K562 (cell line): ENCODE measurements at regions not wholly inside any gene's neighbourhood (a gene's known extent, or its start where the extent isn't known, plus 50 kb on each side); places are given as distances from the start of the nearest gene placed in this dataset.

Experiments
- ATAC-seq: fragments of 200-7000 bp; cut with Tn5 transposase; 3 replicates; pipeline ENCODE4 v1.9.1; 2020; ENCODE audit warnings: moderate library complexity
- BruUV-seq: library from RNA; stranded (reverse); fragments of 400-500 nt; replicated peaks from 2 replicates; lab custom pipeline; 2021; lab: Mats Ljungman, UMichigan
- CTCF ChIA-PET: fragments of 300-600 bp; formaldehyde crosslinking; extraction: SDS; loops from one replicate; lab custom pipeline; 2021; ENCODE audit warnings: low intra/inter-chr PET ratio; lab: Yijun Ruan, JAX
- POLR2A ChIA-PET: fragments of 300-600, 350-650 bp; sonication (Branson Sonifier 250); formaldehyde crosslinking; extraction: SDS; loops from one replicate; lab custom pipeline; 2021; ENCODE audit warnings: antibody characterized with exemption, inconsistent platforms; lab: Yijun Ruan, JAX
- DNase-seq, 4 experiments: peaks; one replicate each; pipeline versions ENCODE4 v3.0.0 to v3.0.0-alpha.2; 2011 to 2018; ENCODE audit warnings: low spot score in 3 of 4, mixed read lengths in 3 of 4; ENCODE audit errors: extremely low read depth in 1 of 4
- FAIRE-seq: peaks from 2 replicates; lab custom pipeline; 2011; peaks lifted over from hg19 to GRCh38; lab: Jason Lieb, UNC
- H2AFZ ChIP-seq: 2 replicates; pipeline ENCODE4 v1.6.0; 2011; ENCODE audit warnings: low read depth, low read length, control low read depth, inconsistent platforms
- H3K27ac ChIP-seq: fragments of 200-600 bp; 3 replicates; pipeline ENCODE4 v1.8.0; 2011; ENCODE audit warnings: low read depth, mild to moderate bottlenecking, control low read depth, inconsistent platforms, low read length, moderate library complexity, mixed read lengths; ENCODE audit errors: extremely low read depth
- H3K27me3 ChIP-seq, 2 experiments: fragments of 300-600 bp in 1 of 2; 2 replicates in 1 of 2; 3 replicates in 1 of 2; pipeline versions ENCODE4 v1.6.0 to v1.8.0; 2011; ENCODE audit warnings: inconsistent platforms in 2 of 2, low read length in 2 of 2, mild to moderate bottlenecking in 1 of 2, mixed read lengths in 1 of 2, moderate library complexity in 1 of 2; ENCODE audit not compliant: control insufficient read depth in 2 of 2, insufficient read depth in 2 of 2
- H3K36me3 ChIP-seq: fragments of 300-600 bp; 3 replicates; pipeline ENCODE4 v1.8.0; 2011; ENCODE audit warnings: mild to moderate bottlenecking, low read length, inconsistent platforms; ENCODE audit not compliant: control insufficient read depth, insufficient read depth
- H3K4me1 ChIP-seq, 2 experiments: fragments of 200-600 bp in 1 of 2; replicated peaks in 1 of 2; 2 replicates in 1 of 2; 3 replicates in 1 of 2; pipeline versions ENCODE4 v1.5.1 to v1.8.0; 2011; ENCODE audit warnings: inconsistent platforms in 2 of 2, low read length in 2 of 2, mild to moderate bottlenecking in 1 of 2, mixed read lengths in 1 of 2, moderate library complexity in 1 of 2; ENCODE audit not compliant: control insufficient read depth in 2 of 2, insufficient read depth in 2 of 2
- H3K4me2 ChIP-seq: 2 replicates; pipeline ENCODE4 v1.6.1; 2011; ENCODE audit warnings: low read length, control low read depth, inconsistent platforms, mixed read lengths; ENCODE audit not compliant: insufficient read depth
- H3K4me3 ChIP-seq: fragments of 200-600 bp; sonication (generic), shearing (Covaris generic); 2 replicates; pipeline ENCODE4 v1.5.1; 2016; ENCODE audit warnings: control low read depth, inconsistent platforms
- H3K79me2 ChIP-seq: fragments of 200-600 bp; 3 replicates; pipeline ENCODE4 v1.8.0; 2011; ENCODE audit warnings: low read length, inconsistent platforms; ENCODE audit not compliant: control insufficient read depth, insufficient read depth
- H3K9ac ChIP-seq, 2 experiments: 2 replicates each; pipeline versions ENCODE4 v1.6.0 to v1.6.1; 2011; ENCODE audit warnings: low read depth in 2 of 2, low read length in 2 of 2, control low read depth in 1 of 2, inconsistent platforms in 1 of 2, mild to moderate bottlenecking in 1 of 2, mixed read lengths in 1 of 2; ENCODE audit not compliant: insufficient read depth in 1 of 2
- H3K9me1 ChIP-seq: one replicate; pipeline ENCODE4 v1.6.0; 2011; ENCODE audit warnings: inconsistent platforms, mild to moderate bottlenecking, low read length, moderate library complexity; ENCODE audit not compliant: control insufficient read depth, insufficient read depth
- H3K9me3 ChIP-seq: replicated peaks from 2 replicates; pipeline ENCODE4 v1.5.1; 2011; ENCODE audit warnings: low read depth, low read length, inconsistent platforms; ENCODE audit not compliant: control insufficient read depth, insufficient read depth
- H4K20me1 ChIP-seq: replicated peaks from 2 replicates; pipeline ENCODE4 v1.6.1; 2011; ENCODE audit warnings: low read length, inconsistent platforms, mixed read lengths; ENCODE audit not compliant: control insufficient read depth, insufficient read depth
- ATF1 ChIP-seq, 2 experiments: fragments of 450-650 bp in 1 of 2; IDR thresholded peaks; 2 replicates each; pipeline ENCODE4 v1.6.1; 2016; ENCODE audit warnings: missing compliant biosample characterization in 1 of 2, missing genetic modification characterization in 1 of 2
- FOXJ2 ChIP-seq: fragments of 200-800 bp; sonication (Bioruptor generic); IDR thresholded peaks from 2 replicates; pipeline ENCODE4 v1.6.1; 2016; ENCODE audit warnings: missing genetic modification characterization, missing compliant biosample characterization
- HLTF ChIP-seq: fragments of 450-650 bp; IDR thresholded peaks from 2 replicates; pipeline ENCODE4 v1.6.1; 2016
- KAT2B ChIP-seq: IDR thresholded peaks from one replicate; pipeline ENCODE4 v1.6.1; 2012; ENCODE audit warnings: low read depth, mild to moderate bottlenecking, control low read depth, inconsistent platforms, low read length, moderate library complexity
- NFE2L1 ChIP-seq: fragments of 450-650 bp; IDR thresholded peaks from 2 replicates; pipeline ENCODE4 v1.6.1; 2016; ENCODE audit warnings: missing genetic modification characterization, low read depth, mild to moderate bottlenecking, missing compliant biosample characterization, moderate library complexity, borderline replicate concordance
- NR2C2 ChIP-seq, 2 experiments: fragments of 200-800 bp in 1 of 2; sonication (Bioruptor generic) in 1 of 2; sonication (generic) in 1 of 2; formaldehyde crosslinking in 1 of 2; IDR thresholded peaks; 2 replicates each; pipeline versions ENCODE4 v1.6.1 to v1.8.0; 2016 to 2022; ENCODE audit warnings: mild to moderate bottlenecking in 1 of 2, missing compliant biosample characterization in 1 of 2, missing genetic modification characterization in 1 of 2, missing genetic modification reagents in 1 of 2
- PHF21A ChIP-seq: fragments of 450-650 bp; IDR thresholded peaks from 2 replicates; pipeline ENCODE4 v1.6.1; 2017; ENCODE audit warnings: low read depth, borderline replicate concordance
- YY1 ChIP-seq, 3 experiments: IDR thresholded peaks; 2 replicates each; pipeline ENCODE4 v1.6.1; 2011; ENCODE audit warnings: low read length in 2 of 3, mild to moderate bottlenecking in 2 of 3, moderate library complexity in 2 of 3, borderline replicate concordance in 1 of 3, control low read depth in 1 of 3, low read depth in 1 of 3; ENCODE audit not compliant: insufficient read depth in 3 of 3, insufficient replicate concordance in 2 of 3, control insufficient read depth in 1 of 3, insufficient read length in 1 of 3; ENCODE audit errors: extremely low read depth in 1 of 3
- ZBTB8A ChIP-seq: fragments of 450-650 bp; IDR thresholded peaks from 2 replicates; pipeline ENCODE4 v1.6.1; 2018; ENCODE audit warnings: mild to moderate bottlenecking, moderate library complexity; ENCODE audit not compliant: partially characterized antibody
- ZNF175 ChIP-seq: fragments of 200-800 bp; sonication (Bioruptor generic); IDR thresholded peaks from 2 replicates; pipeline ENCODE4 v1.6.1; 2016; ENCODE audit warnings: low read depth, mild to moderate bottlenecking, missing genetic modification characterization, missing compliant biosample characterization
- ZNF408 ChIP-seq: fragments of 250-450 bp; sonication (Bioruptor Pico); IDR thresholded peaks from 2 replicates; pipeline ENCODE4 v1.4.0; 2020; ENCODE audit warnings: low read depth, mild to moderate bottlenecking, moderate library complexity
- ZNF431 ChIP-seq: sonication (generic); formaldehyde crosslinking; IDR thresholded peaks from 2 replicates; pipeline ENCODE4 v1.8.0; 2022; ENCODE audit warnings: mild to moderate bottlenecking, missing genetic modification reagents
- ZNF444 ChIP-seq: fragments of 250-450 bp; sonication (Bioruptor Pico); IDR thresholded peaks from 2 replicates; pipeline ENCODE4 v1.4.0; 2020; ENCODE audit warnings: mild to moderate bottlenecking, moderate library complexity
- ZNF586 ChIP-seq: fragments of 450-650 bp; formaldehyde crosslinking; conservative IDR thresholded peaks from 2 replicates; pipeline ENCODE4 v1.4.0; 2020; ENCODE audit warnings: mild to moderate bottlenecking, moderate library complexity
- WGBS: fragments of 100-300 bp; shearing (Covaris generic); methylation state at CpG from one replicate; pipeline ENCODE4 v1.1.6; 2016; ENCODE audit warnings: low coverage, mixed read lengths; ENCODE audit not compliant: insufficient coverage; ENCODE audit errors: missing lambda C conversion rate; 5-methylcytosine and 5-hydroxymethylcytosine counted together
- in situ Hi-C: fragments of 300-500 bp; cut with MboI; formaldehyde crosslinking; loops from 4 replicates; pipeline ENCODE4 v1.15.0; 2018; ENCODE audit warnings: inconsistent platforms, mixed read lengths
- intact Hi-C: fragments of 100-400 bp; cut with micrococcal nuclease; formaldehyde crosslinking; loops from 2 replicates; pipeline ENCODE4 v1.14.2; 2022
- TF ChIP-seq, protein P1 (sequence below), 2 experiments: fragments of 450-650 bp in 1 of 2; sonication (generic) in 1 of 2; formaldehyde crosslinking in 1 of 2; IDR thresholded peaks in 1 of 2; conservative IDR thresholded peaks in 1 of 2; 2 replicates each; pipeline versions ENCODE4 v1.6.1 to v1.8.1; 2016 to 2023; ENCODE audit warnings: mild to moderate bottlenecking in 2 of 2, moderate library complexity in 2 of 2, inconsistent platforms in 1 of 2, missing genetic modification reagents in 1 of 2
- TF ChIP-seq, protein P2 (sequence below): fragments of 250-450 bp; sonication (Bioruptor Pico); IDR thresholded peaks from 2 replicates; pipeline ENCODE4 v1.5.0; 2020; ENCODE audit warnings: mild to moderate bottlenecking, borderline replicate concordance
- TF ChIP-seq, protein P3 (sequence below): fragments of 450-650 bp; IDR thresholded peaks from 2 replicates; pipeline ENCODE4 v1.6.1; 2016; ENCODE audit warnings: mild to moderate bottlenecking

DNA sequence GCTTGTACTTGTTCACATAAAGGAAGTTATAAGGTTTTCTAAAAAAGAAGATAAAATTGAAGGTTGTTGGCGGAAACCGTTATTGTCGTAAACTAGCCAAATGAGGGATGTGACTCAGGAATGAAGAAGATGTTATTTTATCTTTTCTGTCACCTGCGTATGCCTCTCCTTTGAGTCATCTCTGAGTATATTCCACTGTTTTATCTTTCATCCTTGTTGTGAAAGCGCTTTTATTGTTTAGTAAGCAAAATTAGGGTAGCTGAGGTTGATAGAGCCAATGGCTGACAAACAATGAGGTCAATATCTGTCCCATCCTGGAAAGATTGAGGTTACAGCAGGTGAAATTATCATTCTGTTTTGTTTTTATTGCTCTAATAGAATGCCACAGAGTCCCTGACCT, 105.0 kb downstream of the TUSC1 start:
- DNase-seq, result no peak
- Histone ChIP-seq H3K36me3 (no peaks in the 10 kb centered on the region), H3K79me2 (no peaks in the 10 kb centered on the region), H3K9me3 (no peaks in the 10 kb centered on the region), H2AFZ (no peak overlapping the region), H3K4me3 (no peak overlapping the region), H3K27me3 (no peaks in the 10 kb centered on the region), H3K9me1 (no peaks in the 10 kb centered on the region), H3K27ac (no peak overlapping the region), H3K9ac (no peak overlapping the region), H4K20me1 (no peaks in the 10 kb centered on the region), H3K4me1 (no peaks in the 10 kb centered on the region), H3K4me2 (no peak overlapping the region)
- POLR2A ChIA-PET, result no interaction called here
- no TSS peak for BruUV-seq
- ATAC-seq, result no peak
- no peak for FAIRE-seq
- CTCF ChIA-PET, result no interaction called here
- no CpG with 5 or more reads among the region's 5 CpGs for WGBS
- intact Hi-C loops, result no loop called here
- in situ Hi-C loops, result no loop called here
- TF ChIP-seq, protein P1, sequence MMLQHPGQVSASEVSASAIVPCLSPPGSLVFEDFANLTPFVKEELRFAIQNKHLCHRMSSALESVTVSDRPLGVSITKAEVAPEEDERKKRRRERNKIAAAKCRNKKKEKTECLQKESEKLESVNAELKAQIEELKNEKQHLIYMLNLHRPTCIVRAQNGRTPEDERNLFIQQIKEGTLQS (IDR thresholded peaks at IDR 0.05), result no peak
- TF ChIP-seq, protein P1 (CRISPR knock-in tag; conservative IDR thresholded peaks at IDR 0.05), result no peak
- TF ChIP-seq, protein P2, sequence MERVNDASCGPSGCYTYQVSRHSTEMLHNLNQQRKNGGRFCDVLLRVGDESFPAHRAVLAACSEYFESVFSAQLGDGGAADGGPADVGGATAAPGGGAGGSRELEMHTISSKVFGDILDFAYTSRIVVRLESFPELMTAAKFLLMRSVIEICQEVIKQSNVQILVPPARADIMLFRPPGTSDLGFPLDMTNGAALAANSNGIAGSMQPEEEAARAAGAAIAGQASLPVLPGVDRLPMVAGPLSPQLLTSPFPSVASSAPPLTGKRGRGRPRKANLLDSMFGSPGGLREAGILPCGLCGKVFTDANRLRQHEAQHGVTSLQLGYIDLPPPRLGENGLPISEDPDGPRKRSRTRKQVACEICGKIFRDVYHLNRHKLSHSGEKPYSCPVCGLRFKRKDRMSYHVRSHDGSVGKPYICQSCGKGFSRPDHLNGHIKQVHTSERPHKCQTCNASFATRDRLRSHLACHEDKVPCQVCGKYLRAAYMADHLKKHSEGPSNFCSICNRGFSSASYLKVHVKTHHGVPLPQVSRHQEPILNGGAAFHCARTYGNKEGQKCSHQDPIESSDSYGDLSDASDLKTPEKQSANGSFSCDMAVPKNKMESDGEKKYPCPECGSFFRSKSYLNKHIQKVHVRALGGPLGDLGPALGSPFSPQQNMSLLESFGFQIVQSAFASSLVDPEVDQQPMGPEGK (CRISPR knock-in tag), result no peak
- TF ChIP-seq FOXJ2 (tag) (no peak), NR2C2 (CRISPR knock-in tag; IDR thresholded peaks at IDR 0.05) (no peak), NR2C2 (tag; IDR thresholded peaks at IDR 0.05) (no peak), ZNF175 (CRISPR knock-in tag) (no peak), ZBTB8A (no peak), PHF21A (no peak), ZNF586 (CRISPR knock-in tag) (no peak), ZNF444 (no peak), ZNF431 (CRISPR knock-in tag) (no peak), ZNF408 (no peak), HLTF (no peak), NFE2L1 (tag) (no peak), KAT2B (no peak), ATF1 (CRISPR knock-in tag; IDR thresholded peaks at IDR 0.05) (no peak), ATF1 (tag; IDR thresholded peaks at IDR 0.05) (no peak), YY1 (IDR thresholded peaks at IDR 0.05; ENCODE audit: borderline replicate concordance in 1 of 3, control insufficient read depth in 1 of 3, extremely low read depth in 1 of 3, insufficient read depth in 3 of 3, insufficient read length in 1 of 3, insufficient replicate concordance in 2 of 3, low read depth in 1 of 3, low read length in 2 of 3) (no peak)
- TF ChIP-seq, protein P3, sequence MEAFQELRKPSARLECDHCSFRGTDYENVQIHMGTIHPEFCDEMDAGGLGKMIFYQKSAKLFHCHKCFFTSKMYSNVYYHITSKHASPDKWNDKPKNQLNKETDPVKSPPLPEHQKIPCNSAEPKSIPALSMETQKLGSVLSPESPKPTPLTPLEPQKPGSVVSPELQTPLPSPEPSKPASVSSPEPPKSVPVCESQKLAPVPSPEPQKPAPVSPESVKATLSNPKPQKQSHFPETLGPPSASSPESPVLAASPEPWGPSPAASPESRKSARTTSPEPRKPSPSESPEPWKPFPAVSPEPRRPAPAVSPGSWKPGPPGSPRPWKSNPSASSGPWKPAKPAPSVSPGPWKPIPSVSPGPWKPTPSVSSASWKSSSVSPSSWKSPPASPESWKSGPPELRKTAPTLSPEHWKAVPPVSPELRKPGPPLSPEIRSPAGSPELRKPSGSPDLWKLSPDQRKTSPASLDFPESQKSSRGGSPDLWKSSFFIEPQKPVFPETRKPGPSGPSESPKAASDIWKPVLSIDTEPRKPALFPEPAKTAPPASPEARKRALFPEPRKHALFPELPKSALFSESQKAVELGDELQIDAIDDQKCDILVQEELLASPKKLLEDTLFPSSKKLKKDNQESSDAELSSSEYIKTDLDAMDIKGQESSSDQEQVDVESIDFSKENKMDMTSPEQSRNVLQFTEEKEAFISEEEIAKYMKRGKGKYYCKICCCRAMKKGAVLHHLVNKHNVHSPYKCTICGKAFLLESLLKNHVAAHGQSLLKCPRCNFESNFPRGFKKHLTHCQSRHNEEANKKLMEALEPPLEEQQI, result no peak
